GM10266 (cell line): ENCODE measurements at regions not wholly inside any gene's neighbourhood (a gene's known extent, or its start where the extent isn't known, plus 50 kb on each side); places are given as distances from the start of the nearest gene placed in this dataset.

Experiments used
- DNase-seq: peaks from one replicate; pipeline ENCODE4 v3.0.0; 2012; ENCODE audit errors: extremely low spot score
- CTCF ChIP-seq: IDR thresholded peaks from 2 replicates; pipeline ENCODE4 v1.5.1; 2012; ENCODE audit warnings: mild to moderate bottlenecking, low read depth; ENCODE audit not compliant: control insufficient read depth, insufficient read depth; ENCODE audit errors: missing control alignments

DNA sequence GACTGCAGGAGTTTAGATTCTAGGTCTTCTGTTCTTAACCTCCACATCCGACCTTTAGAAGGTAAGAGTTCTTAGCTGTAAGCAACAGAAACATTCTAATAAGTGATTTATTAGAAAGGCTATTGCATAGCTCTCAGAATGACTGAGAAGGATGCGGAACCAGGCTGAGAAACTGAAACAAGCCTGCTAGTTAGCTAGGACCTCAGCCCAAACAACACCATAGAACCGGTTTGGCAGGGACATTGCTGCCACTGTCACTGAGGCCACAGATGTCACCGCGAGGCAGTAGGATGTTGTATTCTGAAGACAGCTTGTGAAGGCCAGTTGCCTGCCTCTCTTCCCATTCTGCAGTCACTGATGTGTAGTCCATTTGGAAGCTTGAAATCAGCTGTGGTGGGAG, 160.0 kb upstream of the ARX start:
- no peak for TF ChIP-seq CTCF
- no peak for DNase-seq

DNA sequence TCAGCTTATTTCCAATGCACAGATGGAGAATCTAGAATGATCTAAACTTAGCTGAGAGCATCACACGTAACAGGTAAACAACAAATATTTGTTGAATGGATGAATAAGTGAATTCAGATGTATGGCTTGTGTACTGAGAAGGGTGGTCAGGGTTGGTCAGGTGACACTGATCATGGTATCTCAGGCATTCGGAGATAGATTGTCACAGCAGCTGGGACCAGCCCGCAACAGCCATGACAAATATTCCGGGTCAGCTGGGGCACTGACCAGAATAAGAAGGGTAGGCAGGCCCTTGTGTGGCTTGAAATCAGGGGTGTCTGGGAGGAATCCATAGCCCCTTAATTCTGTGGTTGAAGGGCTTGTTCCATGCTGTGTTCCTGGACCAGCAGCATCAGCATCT, 159.4 kb upstream of the ARX start:
- DNase-seq, result no peak
- TF ChIP-seq CTCF, result no peak

DNA sequence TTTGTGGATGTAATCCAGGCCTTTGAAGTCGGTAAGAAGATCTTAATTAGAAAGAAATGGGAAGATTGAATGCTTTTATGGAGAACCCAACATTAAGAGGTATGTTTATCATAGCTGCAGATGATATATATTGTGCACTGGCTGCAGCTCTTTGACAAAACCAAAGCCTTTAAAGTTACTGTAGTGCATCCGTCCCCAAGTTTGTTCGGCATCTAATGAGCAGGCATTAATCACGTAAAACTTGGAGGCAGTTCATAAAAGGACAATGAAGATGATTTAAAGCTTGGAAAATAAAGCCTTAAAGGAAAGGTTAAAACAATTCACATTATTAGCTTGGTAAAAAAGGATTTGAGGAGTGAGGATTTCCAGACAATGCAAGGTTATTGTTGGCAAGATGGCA, 150.8 kb upstream of the ARX start:
- DNase-seq, result no peak
- TF ChIP-seq CTCF, result no peak

DNA sequence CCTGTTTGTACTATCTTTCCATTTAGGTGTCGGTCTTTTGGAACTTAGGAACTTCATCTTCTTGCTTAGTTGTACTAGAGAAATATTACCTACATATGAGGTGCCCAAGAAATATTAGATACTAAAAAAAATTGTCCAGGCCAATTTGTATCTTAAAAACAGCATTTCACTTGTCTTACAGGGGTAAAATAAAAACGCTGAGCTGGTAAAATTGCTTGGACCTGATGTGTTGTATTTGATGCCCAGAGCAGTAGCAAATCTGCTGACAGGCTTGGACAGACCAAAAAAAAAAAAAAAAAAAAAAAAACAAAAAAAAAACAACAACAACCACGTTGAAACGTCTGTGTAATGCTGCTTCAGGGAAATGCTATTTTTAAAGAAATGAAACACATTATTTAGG, 150.4 kb upstream of the ARX start:
- DNase-seq, result no peak
- TF ChIP-seq CTCF, result no peak

DNA sequence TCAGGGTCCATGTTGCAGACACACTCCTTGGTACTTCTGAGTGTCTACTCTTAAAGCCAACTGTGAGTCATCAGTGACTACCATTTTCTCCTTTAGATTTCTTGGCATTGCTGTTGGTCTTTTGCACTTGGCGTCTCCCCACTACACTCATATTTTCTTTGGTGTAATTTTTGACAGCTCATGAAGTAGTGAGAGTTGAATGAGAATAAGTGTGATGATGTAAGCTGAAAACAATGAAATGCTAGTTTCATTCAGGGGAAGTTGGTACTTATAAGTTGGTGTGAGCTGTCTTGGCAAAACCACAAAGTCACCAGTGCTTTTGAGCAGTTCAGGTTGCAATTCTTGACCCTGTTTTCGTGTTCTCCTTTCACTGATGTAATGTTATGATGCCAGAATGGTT, 142.9 kb upstream of the ARX start:
- TF ChIP-seq CTCF, result no peak
- no peak for DNase-seq

DNA sequence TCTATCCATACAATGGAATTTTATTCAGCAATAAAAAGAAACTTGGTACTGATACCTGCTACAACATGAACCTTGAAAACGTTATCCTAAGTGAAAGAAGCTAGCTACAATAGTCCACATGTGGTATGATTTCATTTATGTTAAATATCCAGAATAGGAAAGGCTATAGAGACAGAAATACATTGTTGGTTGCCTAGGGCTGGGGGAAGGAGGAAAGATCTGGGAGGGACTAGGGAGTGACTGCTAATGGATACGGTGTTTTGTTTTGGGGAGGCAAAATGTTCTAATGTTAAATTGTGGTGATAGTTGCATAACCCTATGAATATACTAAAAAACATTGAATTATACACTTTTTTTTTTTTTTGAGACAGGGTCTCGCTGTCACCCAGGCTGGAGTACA, 141.1 kb upstream of the ARX start:
- no peak for DNase-seq
- TF ChIP-seq CTCF, result no peak

GRCh38 chrX:25156323-25156722, 140.6 kb upstream of the ARX start:
- no peak for DNase-seq
- no peak for TF ChIP-seq CTCF
